ENCODE measurements at regions not wholly inside any gene's neighbourhood (a gene's known extent, or its start where the extent isn't known, plus 50 kb on each side); places are given as distances from the start of the nearest gene placed in this dataset.
A peak's percentile ranks its signal among the peaks of the same experiment; 100 is the strongest.

- Histone ChIP-seq H3K9ac (replicated peaks; ENCODE audit: extremely low read depth, insufficient read depth, low read length) (peak overlapping the region; percentile 84), H3K79me2 (ENCODE audit: control insufficient read depth, insufficient read depth, low read length) (no peaks in the 10 kb centered on the region), H3K4me3 (replicated peaks in 1 of 3; ENCODE audit: insufficient read depth in 1 of 3, low read depth in 1 of 3, low read length in 3 of 3) (peak overlapping the region in 1 of 3 experiments; percentile 31), H3K9me1 (replicated peaks; ENCODE audit: control insufficient read depth, extremely low read depth, insufficient read depth, low read length) (no peaks in the 10 kb centered on the region), H3K9me3 (replicated peaks; ENCODE audit: control insufficient read depth, insufficient read depth, low read length) (peaks cover 2% of the 10 kb centered on the region), H2AFZ (ENCODE audit: low read depth, low read length) (peak overlapping the region; percentile 8), H3K4me2 (ENCODE audit: insufficient read depth, low read length) (peak overlapping the region; percentile 75), H3K27ac (ENCODE audit: insufficient read depth, low read depth, low read length) (peak overlapping the region; percentile 99), H3K4me1 (ENCODE audit: control insufficient read depth, extremely low read depth, insufficient read depth, low read length) (peaks cover 38% of the 10 kb centered on the region), H3K27me3 (ENCODE audit: control insufficient read depth in 2 of 2, insufficient read depth in 2 of 2, low read length in 2 of 2) (no peaks in the 10 kb centered on the region), H4K20me1 (replicated peaks; ENCODE audit: control insufficient read depth, extremely low read depth, insufficient read depth, low read length) (no peaks in the 10 kb centered on the region), H3K36me3 (ENCODE audit: control insufficient read depth in 2 of 2, extremely low read depth in 1 of 2, insufficient read depth in 2 of 2, low read length in 2 of 2) (no peaks in the 10 kb centered on the region)
- intact Hi-C loops (cut with micrococcal nuclease): loop anchor here (1.0 to 10.0 kb wide), 7 partner anchors 20 to 1676 kb away; partner anchors contain the start of gene PCDH9
- peak; percentile 94 for DNase-seq (ENCODE audit: low read depth, low spot score)
- CTCF ChIA-PET: interaction anchor here (0.8 to 1.5 kb wide), 6 partner anchors 17 to 1311 kb away, joined by 3 to 8 read pairs (median 4); no protein-coding TSS in a partner anchor
- TF ChIP-seq POLR2A (IDR thresholded peaks at IDR 0.05; ENCODE audit: low read depth, low read length) (peak; percentile 54), FOS (IDR thresholded peaks at IDR 0.05; ENCODE audit: borderline replicate concordance, insufficient read depth, low read length) (peak; percentile 94), CTCF (IDR thresholded peaks at IDR 0.05; ENCODE audit: extremely low read depth in 1 of 2, insufficient read depth in 1 of 2, low read depth in 1 of 2, low read length in 2 of 2) (no peak), EZH2 (IDR thresholded peaks at IDR 0.05; ENCODE audit: borderline replicate concordance, low read depth, low read length, severe bottlenecking) (no peak), POLR2AphosphoS5 (IDR thresholded peaks at IDR 0.05; ENCODE audit: insufficient read depth, low read depth, low read length) (peak; percentile 78), GATA2 (IDR thresholded peaks at IDR 0.05; ENCODE audit: insufficient read depth, insufficient read length, low read depth, low read length) (peak; percentile 8), JUN (IDR thresholded peaks at IDR 0.05; ENCODE audit: borderline replicate concordance, insufficient read depth, insufficient read length, low read depth) (peak; percentile 100)
- TF ChIP-seq, protein P1, sequence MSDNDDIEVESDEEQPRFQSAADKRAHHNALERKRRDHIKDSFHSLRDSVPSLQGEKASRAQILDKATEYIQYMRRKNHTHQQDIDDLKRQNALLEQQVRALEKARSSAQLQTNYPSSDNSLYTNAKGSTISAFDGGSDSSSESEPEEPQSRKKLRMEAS (IDR thresholded peaks at IDR 0.05; ENCODE audit: insufficient read depth, insufficient read length): no peak
- no TSS peak for BruUV-seq (replicated peaks)
- POLR2A ChIA-PET: interaction anchor here (0.7 to 2.9 kb wide), 2 partner anchors 20 to 890 kb away, joined by 3 to 11 read pairs; no protein-coding TSS in a partner anchor
- dilution Hi-C loops (cut with MboI; ENCODE audit: extremely low pct_ligation_motif_present, low sequenced_read_pairs): no loop called here
- peak; percentile 78 for FAIRE-seq
Measured at GRCh38 chr13:65913173-65913572, 1317.0 kb downstream of the PCDH9 start.

All from endothelial cell of umbilical vein (primary cell).